NCI-H1048 (cell line): ENCODE measurements at regions not wholly inside any gene's neighbourhood (a gene's known extent, or its start where the extent isn't known, plus 50 kb on each side); places are given as distances from the start of the nearest gene placed in this dataset.

ENCODE experiments used
- DNase-seq: peaks from one replicate; lab custom pipeline; 2025; lab: John Stamatoyannopoulos, UW

DNA sequence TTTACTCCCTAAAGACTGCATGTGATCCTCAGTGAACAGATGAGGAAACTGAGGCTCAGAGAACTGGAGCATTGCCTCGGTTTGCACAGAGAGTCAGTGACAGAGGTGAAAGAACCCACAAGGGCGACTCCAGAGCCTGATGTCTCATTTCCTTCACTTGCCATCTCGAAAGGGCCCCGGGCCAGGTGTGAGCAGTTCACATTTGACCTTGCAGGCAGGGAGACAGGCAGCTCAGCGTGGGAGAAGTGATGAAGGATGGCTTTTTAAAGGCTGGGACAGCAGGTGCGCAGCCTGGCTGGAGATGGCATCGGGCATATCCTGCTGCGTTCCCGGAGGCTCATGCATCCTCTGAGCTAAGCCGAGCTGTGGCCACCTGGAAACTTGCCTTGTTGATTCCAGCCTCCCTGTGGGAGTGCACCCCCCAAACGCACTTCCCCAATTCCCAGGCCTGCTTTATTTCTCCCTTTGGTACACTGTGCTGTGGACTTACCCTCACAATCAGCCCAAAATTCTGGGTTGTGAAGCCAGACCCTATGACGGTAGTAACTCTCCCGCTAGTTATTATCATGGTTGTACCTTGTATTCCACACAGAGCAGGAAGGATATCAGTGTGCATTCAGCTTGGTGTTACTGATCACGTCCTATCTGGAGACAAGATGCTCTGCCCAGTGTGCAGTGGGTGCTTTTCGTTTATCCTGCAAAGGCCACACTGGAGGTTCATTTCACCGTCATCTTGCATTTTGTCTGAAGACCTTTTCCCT lies 753.2 kb upstream of the EEF2KMT start:
- DNase-seq: no peak

DNA sequence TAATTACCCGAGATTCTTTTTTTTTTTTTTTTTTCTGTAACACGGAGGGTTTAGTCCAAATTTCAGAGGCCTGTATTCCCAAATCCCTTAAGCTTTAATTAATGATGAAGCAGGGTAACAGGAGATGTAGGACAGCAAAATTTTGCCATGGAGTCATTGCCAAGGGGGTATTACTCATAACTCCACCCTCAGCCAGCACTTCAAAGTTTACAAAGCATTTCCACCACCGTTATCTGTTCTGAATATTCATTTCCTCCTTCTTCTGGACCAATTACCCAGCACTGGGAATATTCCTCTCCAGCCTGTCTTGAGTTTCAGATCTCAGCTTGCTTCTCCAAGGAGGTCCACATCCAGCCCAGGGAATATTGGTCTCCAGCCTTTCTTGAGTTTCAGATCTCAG lies 747.5 kb upstream of the EEF2KMT start:
- DNase-seq: no peak

DNA sequence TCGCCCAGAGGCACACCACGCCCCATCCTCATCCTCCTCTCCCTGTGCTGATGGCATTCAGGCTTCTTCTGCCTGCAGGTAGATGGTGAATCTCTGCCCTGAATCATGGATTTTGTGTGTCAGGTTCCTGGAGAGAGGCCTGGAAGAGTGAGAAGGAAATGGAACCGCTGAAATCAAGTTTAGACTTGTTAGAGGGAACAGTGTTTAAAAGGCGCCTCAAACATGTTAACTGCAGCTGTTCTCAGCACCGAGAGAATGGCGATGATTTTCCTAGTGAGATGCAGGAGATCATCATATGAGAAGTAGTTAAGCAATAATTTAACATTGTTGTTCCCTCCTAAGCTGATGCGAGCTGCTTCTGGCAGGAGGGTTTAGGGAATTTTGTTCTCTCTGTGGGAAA lies 744.4 kb upstream of the EEF2KMT start:
- no peak for DNase-seq

DNA sequence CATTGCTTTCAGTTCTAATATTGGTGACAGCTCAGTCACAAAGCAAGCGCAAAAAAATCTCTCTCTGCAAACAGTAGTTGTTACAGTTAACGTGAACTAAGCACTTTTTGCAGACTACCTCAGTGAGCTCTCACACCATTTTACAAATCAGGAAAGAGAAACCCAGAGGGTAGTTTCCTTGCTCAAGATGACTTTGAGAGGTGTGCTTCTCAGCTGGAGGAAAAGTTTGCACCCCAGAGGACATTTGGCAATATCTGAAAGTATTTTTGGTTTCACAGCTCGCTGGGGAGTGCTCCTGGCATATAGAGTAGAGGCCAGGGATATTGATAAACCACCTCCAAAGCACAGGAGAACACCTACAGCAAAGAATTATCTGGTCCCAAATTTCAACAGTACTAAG lies 741.1 kb upstream of the EEF2KMT start:
- no peak for DNase-seq

DNA sequence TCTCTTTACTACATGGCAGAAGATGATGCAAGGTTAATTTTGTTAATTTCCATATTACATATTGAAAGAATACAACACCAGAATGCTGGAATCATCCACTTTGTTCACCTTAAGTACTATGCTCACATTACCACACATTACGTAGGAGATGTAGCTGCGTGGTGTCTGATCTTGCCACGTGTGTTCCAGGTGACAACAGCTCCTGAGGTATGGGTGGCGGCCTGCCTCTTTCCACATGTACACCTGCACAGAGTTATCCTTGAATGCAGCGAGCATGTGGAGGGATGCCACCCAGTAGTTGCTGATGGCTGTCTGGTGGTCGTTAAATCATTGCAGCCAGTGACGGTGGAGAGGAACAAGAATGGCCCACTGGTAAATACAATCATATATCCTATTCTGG lies 740.5 kb upstream of the EEF2KMT start:
- DNase-seq: no peak

DNA sequence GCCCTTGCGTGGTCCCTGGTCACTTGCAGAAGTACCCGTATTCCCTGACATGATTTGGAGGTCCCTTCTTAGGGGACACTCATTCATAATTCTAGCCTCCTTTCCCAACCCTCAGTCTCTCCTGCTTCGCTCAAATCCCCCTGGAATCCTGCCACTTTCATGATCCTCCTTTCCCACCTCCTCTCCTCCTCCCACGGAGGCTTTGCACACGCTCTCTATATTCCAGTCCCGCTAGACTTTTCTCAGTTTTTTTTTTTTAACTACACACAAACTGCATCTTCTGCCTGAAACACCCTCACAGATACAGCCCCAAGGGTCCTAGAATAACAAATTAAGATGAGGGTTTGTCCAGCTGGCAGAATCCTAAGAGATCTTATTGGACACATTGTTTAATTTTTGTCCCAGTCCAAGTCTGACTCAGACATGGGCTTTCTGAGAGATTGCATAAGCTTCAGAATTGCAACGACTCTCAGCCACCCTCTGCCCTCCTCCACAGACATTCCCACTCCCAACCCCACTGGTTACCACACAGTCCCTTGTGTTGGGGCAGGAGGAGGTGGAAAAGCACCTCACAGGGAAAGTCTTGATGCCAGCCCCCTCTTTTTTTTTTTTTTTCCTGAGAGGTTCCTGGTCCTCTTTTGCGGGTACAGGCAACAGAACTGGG lies 739.5 kb upstream of the EEF2KMT start:
- DNase-seq: no peak

DNA sequence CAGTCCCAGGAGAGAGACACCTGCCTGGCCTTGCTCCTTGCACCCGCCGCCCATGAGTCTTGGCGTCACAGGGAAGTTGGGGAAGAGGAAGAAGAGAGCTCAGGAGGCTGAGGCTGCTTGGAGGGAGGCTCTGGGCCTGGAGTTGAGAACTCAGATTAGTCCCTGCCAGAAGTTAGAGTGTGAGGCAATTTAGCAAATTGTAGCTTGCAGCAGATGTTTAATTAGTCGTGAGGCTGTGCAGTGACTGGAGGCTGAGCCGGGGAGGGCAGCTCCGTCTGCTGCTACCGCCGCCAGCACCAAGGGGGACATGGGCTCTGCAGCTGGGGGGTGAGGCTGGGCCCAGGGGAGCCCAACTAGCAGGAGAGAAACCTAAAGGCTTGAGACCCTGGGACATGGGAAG lies 738.3 kb upstream of the EEF2KMT start:
- no peak for DNase-seq

DNA sequence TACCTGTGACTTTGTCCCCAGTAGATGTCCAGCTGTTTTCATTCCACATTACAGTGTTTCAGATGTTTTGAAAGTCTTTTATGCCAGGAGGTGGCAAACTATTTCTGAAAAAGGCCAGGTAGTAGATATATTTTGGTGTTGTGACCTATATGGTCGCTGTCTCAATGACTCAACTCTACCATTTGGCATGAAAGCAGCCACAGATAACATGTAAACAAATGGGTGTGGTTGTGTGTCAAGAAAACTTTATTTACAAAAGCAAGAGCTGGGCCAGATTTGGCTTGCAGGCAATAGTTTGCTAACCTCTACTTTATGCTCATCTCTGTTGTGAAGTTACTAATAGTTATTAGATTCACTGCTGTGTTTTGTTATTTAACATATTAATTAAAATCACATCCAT lies 728.7 kb upstream of the EEF2KMT start:
- DNase-seq: no peak

DNA sequence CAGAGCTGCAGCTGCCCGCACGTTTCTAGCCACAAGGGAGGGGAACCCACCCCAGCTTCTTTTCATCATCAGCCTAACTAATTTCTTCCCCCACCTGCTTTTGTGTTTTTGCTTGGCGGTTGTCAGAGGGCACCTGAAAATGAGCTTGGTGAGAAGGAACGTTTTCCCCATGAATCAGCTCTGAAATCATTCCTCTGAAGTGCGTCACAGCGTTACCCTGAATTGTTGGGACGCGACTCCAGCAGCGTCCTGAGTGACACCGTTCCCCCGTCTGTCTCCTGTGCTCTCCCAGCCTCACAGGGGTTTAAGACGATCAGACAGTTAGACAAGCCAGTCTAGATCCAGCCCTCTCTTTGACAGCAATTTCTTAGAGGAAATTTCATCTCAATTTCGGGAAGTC lies 722.9 kb upstream of the EEF2KMT start:
- DNase-seq: no peak

DNA sequence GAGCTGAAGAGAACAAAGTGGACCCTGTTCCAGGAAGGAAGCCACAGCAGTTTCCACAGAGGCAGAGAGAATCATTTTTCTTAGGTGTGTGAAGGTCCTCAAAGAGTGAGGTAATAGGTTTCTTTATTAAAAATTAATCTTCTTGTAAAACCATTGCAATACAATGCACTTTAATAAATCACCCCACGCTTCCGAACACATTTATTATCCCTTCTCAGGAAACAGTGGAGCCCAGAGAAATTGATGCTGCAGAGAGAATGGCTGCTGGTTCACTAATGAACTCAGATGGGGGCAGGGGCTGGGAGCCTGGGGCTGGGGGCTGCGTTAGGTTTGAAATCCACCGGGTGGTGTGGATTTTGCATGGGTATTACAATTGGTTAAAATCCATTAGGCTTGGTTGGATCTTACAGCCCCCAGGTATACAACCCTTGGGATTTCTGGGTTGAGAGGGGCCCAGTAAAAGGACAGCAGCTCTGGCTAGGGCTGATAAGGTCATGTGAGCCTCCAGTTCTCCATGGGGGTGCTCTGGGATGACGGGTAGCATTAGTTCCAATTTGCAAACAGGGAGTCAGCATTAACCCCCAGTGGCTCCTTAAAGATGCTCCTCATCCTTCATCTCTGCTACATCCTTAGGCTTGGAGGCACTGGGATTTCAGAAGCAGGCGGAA lies 718.1 kb upstream of the EEF2KMT start:
- DNase-seq: no peak

DNA sequence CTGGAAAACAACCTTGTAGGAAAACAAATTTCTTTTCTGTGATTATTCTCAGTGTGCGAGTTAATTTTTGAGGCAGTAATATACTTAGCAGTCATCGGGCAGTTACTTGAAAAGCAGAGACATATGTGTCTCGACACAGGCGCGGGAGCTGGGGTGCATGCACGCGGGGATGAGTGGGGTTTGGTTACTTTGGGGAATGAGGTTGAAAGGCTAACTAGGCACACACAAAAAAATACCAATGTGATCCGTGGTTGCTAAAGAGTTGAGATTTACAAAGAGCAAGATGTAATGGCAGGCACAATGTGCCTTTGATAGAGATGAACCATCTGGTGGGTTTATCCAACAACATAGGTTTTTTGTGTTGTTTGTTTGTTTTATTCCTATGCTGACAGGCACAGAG lies 703.8 kb upstream of the EEF2KMT start:
- no peak for DNase-seq

DNA sequence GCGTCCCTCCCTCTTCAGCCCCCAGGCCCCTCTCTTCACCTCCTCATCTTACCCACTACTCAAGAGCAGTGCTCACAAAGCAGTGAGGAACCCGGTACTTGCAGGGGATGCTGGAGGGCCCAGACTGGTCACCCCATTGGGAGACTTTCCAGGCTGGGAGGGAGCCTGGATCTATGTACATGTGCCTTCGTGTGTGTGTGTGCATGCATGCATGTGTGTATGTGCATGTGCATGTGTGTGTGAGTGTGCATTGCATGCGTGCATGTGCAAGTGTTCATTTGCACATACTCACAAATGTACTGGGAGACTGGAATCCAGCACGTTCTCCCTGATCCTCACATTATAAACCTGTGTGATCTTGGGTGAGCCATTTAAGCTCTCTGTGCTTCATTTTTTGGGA lies 696.0 kb upstream of the EEF2KMT start:
- DNase-seq: no peak

DNA sequence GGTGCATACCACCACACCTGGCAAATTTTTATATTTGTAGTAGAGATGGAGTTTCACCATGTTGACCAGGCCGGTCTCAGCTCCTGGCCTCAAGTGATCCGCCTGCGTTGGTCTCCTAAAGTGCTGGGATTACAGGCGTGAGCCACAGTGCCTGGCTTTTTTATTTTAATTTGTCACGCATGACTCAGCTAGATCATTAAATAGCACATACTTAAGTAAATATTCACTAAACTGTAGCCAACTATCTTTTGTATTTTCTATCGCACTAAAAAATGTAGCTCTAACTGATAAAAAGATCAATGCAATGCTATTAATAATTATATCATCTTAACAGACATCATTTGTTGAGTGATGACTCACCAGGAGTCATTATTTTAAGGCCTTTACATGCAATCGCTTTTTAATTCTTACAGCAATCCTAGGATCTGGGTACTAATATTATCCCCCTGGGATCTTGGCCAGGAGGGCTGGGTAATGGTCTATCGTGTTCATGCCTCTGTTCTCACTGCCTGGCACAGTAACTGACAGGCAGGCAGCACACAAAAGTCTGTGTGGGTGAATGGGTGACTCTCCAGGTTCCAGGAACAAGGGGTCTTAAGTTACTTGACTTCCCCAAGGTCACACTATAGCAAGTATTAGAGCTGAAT lies 693.5 kb upstream of the EEF2KMT start:
- no peak for DNase-seq

DNA sequence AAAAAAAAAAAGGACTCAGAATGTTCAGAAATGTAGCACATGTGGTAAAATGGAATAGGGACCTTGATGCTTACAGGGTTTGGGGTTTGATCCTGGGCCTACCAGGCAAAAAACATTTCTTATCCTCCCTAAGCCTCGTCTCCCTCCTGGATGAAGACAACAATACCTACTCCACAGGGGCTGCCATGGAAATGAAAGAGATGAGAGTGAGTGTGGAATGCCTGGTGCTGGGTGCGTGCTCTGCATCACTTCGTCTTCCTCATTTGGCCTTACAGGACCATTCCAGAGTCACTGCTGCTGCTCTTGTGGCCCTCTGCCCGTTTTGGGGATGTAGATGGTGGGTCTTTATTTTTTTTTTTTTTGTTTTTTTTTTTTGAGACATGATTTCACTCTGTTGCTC lies 692.9 kb upstream of the EEF2KMT start:
- DNase-seq: no peak

DNA sequence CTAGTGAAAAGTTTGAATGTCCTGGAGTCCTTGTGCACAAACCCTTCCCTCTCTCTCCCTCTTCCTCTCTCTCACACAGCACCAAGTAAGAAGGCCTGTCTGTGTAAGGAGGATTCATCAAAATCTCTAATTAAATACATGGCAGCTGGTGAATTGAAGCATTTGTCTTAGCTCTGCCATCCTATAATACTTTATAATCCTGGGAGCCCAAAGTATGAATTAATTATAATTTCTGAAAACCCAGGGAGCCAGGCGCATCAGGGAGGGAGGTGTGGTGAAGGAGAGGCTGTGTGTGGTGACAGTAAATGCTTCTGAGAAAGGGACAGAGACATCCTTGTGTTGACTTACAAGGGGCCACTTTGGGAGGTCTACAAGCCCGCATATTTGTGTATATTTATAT lies 691.4 kb upstream of the EEF2KMT start:
- no peak for DNase-seq

DNA sequence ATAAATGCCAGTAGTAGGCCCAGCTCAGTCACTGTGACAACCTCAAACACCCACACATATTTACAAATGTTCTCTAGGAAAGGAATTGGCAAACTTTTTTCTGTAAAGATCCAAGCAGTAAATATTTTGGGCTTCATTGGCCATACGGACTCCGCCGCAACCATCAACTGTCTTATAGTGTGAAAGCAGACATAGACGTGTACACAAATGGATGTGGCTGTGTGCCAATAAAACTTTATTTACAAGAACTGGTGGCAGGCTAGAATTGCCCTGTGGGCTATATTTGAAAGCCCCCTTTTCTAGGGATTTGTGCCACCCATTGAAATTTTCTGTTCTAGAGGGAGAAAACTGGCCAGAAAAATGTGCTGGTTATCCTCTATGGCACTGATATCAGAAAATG lies 683.8 kb upstream of the EEF2KMT start:
- no peak for DNase-seq

DNA sequence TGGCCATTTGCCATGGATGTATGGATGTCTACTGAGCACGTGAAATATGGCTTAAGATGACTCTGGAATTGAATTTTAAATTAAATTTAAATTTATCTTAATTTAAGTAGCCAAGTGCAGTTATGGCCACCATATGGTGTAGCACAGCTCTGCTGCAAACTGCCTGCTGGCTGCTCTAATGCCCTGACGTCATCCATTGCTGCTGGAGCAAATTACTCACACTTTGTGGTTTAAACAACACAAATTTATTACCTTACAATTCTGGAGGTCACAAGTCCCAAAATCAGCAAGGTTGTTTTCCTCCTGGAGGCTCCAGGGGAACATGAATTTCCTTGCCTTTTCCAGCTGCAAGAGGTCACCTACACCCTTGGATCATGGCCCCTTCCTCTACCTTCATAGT lies 679.3 kb upstream of the EEF2KMT start:
- no peak for DNase-seq

DNA sequence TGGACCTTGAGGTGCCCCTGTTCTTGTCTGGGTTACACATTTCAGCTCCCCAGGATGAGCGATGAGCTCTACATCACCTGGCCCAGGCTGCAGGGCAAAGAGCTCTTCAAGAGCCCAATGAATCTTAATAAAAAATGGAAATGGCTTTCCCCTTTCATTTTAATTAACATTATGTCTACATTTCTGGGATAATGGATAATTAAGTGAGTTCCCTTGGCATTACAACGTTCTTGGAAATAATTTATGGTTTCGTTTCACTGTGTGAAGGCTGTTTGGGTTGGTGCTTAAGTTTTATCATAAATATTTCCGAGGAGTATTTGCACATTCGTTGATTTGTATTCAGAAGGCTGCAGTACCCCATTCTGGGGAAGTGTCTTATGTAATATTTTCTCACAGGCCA lies 678.3 kb upstream of the EEF2KMT start:
- no peak for DNase-seq

DNA sequence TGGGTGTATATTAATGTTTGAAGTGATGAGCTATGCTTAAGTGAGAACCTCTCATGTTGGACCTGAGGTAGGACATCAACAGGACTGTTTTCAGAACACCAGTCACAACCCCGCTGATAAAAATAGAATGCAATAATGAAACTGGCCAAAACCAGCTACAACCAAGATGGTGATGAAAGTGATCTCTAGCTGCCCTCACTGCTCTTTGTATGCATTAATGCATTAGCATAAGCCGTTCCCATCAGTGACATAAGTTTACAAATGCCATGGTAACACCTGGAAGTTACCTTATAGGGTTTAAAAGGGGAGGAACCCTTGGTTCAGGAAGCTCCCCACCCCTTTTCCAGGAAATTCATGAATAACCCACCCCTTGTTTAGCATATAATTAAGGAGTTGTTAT lies 672.5 kb upstream of the EEF2KMT start:
- DNase-seq: no peak

DNA sequence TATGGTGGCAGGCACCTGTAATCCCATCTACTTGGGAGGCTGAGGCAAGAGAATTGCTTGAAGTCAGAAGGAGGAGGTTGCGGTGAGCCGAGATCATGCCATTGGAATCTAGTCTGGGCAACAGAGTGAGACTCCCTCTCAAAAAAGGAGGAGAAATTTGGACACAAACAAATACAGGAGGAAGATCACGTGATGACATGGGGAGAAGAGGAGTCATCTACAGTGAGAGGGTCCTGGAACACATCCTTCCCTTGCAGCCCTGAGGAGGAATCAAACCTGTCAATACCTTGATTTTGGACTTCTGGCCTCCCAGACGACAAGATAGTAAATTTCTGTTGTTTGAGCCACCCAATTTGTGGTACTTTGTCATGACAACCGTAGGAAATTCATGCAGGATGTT lies 671.9 kb upstream of the EEF2KMT start:
- no peak for DNase-seq

DNA sequence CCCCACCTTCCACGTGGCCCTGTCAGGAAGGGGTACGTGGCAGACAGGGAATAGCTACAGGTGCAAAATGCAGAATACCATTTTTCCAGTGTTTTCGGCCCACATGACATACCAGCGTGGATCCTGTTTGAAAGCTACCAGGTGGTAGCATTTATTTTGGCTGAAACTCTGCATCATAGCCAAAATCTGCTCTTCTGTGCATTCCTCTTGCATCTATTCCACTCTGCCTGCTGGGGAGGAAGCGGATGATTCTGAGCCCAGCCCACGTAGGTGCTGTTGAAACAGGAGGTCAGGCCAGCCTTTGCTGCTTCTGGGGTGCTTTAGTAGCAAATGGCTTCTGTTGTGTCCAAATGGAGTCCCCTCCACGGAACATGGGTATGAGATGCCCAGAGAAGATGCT lies 670.9 kb upstream of the EEF2KMT start:
- no peak for DNase-seq

DNA sequence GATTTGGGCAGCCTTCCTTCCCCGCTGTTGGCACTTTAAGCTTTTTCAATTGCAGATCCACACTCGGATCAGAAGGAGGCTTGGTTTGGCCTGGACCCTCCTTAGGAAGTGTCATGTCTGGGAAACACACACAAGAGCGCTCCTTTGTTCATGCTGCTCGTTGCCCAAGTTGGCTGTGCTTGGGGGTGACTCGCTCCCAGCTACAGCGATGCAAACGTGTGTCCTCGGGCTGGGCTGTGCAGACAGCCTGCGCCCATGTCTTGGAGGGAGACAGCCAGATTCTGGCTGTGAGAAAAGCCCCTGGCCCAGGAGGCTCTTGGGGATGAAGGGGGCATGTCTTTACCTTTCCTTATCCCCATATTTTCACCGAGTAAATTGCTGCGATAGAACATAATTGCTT lies 665.6 kb upstream of the EEF2KMT start:
- DNase-seq: no peak

DNA sequence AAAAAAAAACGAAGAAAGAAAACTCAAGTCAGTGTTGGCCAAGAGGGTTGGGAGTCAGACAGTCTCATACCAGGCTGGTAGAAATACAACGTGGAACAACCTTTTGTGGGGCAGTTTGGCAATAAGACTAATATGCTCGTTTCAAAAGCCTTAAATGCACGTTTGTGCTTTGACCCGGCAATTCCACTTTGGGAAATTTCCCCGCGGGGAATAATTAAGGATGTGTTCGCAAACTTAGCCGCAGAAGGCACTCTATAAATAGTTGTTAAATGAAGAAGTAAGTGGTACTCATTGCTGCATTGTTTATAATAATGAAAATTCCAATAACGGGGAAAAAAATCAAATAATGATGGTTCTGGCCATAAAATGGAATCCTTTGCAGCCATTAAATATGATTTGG lies 664.8 kb upstream of the EEF2KMT start:
- DNase-seq: no peak
